ENCODE measurements at regions not wholly inside any gene's neighbourhood (a gene's known extent, or its start where the extent isn't known, plus 50 kb on each side); places are given as distances from the start of the nearest gene placed in this dataset.
A peak's percentile ranks its signal among the peaks of the same experiment; 100 is the strongest.

DNA sequence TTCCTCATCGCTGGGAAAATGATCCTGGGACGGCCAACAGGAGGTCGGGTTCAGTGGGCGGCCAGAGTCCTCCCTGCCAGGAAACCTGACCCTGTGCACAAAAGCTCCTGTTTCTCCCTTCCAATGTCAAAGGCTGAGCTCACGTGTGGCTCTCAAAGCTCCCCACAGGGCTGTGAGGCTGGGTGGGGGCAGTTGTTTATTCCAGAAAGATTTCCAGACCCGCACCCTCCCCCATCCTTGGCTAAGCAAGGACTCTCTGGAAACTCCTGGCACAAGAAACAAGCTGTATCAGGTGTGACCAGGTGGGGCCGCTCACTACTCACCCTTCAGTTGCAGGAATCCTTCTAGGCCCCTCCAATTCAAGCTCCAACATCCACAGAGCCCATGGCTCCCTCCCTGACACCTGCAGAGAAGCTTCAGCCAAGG, 131.9 kb downstream of the SHANK2 start:
- TF ChIP-seq CTCF (IDR thresholded peaks at IDR 0.05; ENCODE audit: low read depth, low read length) (peak; percentile 24), MAX (IDR thresholded peaks at IDR 0.05; ENCODE audit: low read depth, low read length) (no peak)
- DNase-seq (ENCODE audit: low read depth) = peak; percentile 30
- H3K4me3 ChIP-seq (ENCODE audit: low read depth, low read length) = no peak overlapping the region

DNA sequence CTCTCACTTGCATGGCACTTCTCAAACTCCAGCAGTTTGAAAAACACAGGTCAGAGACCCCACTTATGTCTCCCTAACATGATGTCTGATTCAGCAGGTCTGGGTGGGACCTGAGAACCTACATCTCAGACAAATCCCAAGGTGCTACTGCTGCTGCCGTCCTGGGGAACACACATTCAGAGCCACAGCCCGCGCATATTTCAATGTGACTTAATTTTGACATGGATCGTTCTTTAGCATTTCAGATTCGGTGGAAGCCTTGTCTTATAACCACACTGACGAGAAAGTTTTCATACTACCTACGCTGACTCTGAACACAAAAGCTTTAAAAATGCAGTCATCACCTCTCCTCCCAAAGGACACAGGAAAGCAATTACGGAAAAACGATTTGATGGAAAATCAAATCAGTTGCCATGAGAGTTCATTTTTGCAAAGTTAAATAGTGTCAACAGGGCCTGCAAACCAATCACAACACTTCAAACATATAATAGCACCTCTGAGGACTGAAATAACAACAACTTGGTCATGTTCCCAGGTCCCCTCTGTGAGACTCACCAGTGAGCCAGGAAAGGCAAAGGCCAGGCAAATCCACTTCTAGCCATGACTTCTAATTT, 132.6 kb downstream of the SHANK2 start:
- no peak overlapping the region for H3K4me3 ChIP-seq (ENCODE audit: low read depth, low read length)
- TF ChIP-seq MYC (IDR thresholded peaks at IDR 0.05; ENCODE audit: low read depth, low read length) = no peak
- no peak for TF ChIP-seq MAX (IDR thresholded peaks at IDR 0.05; ENCODE audit: low read depth, low read length)
- no peak for TF ChIP-seq CTCF (IDR thresholded peaks at IDR 0.05; ENCODE audit: low read depth, low read length)
- TF ChIP-seq POLR2A (IDR thresholded peaks at IDR 0.05; ENCODE audit: extremely low read depth, insufficient read length) = no peak
- DNase-seq (ENCODE audit: low read depth) = no peak

DNA sequence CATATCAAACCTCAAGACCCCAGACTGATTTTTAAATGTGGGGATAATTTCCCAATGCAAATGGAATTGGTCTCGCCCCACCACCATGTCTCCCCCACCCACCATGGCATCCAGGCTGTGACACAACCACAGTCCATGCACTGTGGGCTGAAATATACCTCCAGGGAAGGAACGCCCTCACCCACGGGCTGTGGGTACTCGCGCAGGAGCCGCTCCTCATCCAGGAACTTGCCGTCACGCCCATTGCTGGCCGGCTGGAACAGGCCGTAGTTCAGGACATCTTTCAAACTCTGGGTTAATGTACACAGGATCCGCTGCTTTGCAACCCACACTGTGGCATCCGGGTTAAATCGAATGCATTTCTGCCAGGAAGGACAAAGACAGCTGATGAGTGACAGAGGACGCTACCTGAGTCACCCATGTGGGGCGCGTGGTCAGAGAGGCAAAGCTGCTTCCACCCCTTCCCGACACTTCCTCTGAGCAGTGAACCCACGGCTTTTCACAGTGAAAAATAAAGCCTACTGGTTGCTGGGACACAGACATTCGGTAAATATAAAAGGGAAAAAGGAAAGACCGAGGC, 133.6 kb downstream of the SHANK2 start:
- H3K4me3 ChIP-seq (ENCODE audit: low read depth, low read length) = no peak overlapping the region
- TF ChIP-seq MAX (IDR thresholded peaks at IDR 0.05; ENCODE audit: low read depth, low read length) = no peak
- no peak for TF ChIP-seq CTCF (IDR thresholded peaks at IDR 0.05; ENCODE audit: low read depth, low read length)
- TF ChIP-seq MYC (IDR thresholded peaks at IDR 0.05; ENCODE audit: low read depth, low read length) = no peak
- no peak for TF ChIP-seq POLR2A (IDR thresholded peaks at IDR 0.05; ENCODE audit: extremely low read depth, insufficient read length)
- no peak for DNase-seq (ENCODE audit: low read depth)

GRCh38 chr11:71117311-71117710, 135.1 kb downstream of the SHANK2 start:
- H3K4me3 ChIP-seq (ENCODE audit: low read depth, low read length) = no peak overlapping the region
- TF ChIP-seq MAX (IDR thresholded peaks at IDR 0.05; ENCODE audit: low read depth, low read length) (no peak), POLR2A (IDR thresholded peaks at IDR 0.05; ENCODE audit: extremely low read depth, insufficient read length) (no peak), MYC (IDR thresholded peaks at IDR 0.05; ENCODE audit: low read depth, low read length) (no peak), CTCF (IDR thresholded peaks at IDR 0.05; ENCODE audit: low read depth, low read length) (no peak)
- no peak for DNase-seq (ENCODE audit: low read depth)

- TF ChIP-seq POLR2A (IDR thresholded peaks at IDR 0.05; ENCODE audit: extremely low read depth, insufficient read length) (no peak), MYC (IDR thresholded peaks at IDR 0.05; ENCODE audit: low read depth, low read length) (no peak), CTCF (IDR thresholded peaks at IDR 0.05; ENCODE audit: low read depth, low read length) (no peak), MAX (IDR thresholded peaks at IDR 0.05; ENCODE audit: low read depth, low read length) (no peak)
- H3K4me3 ChIP-seq (ENCODE audit: low read depth, low read length) = no peak overlapping the region
- DNase-seq (ENCODE audit: low read depth) = no peak
These were observed 135.7 kb downstream of the SHANK2 start for GRCh38 chr11:71116693-71117040.

All from NB4 (cell line).